GM19023 (cell line): ENCODE measurements at regions not wholly inside any gene's neighbourhood (a gene's known extent, or its start where the extent isn't known, plus 50 kb on each side); places are given as distances from the start of the nearest gene placed in this dataset.

Experiments used
- ATAC-seq: cut with Tn5 transposase; IDR thresholded peaks from one replicate; pipeline ENCODE4 v1.9.1; 2021; ENCODE audit warnings: mild to moderate bottlenecking, moderate library complexity; ENCODE audit not compliant: unreplicated experiment

- ATAC-seq: no peak
Observed at GRCh38 chr15:62785881-62786828, 256.4 kb upstream of the TPM1 start.

- no peak for ATAC-seq
Observed at GRCh38 chr15:62787401-62787800, 255.1 kb upstream of the TPM1 start.

GRCh38 chr15:62788224-62788623, 254.3 kb upstream of the TPM1 start:
- no peak for ATAC-seq

GRCh38 chr15:62790546-62790945, 252.0 kb upstream of the TPM1 start:
- no peak for ATAC-seq

- ATAC-seq: no peak
Observed at GRCh38 chr15:62791694-62792093, 250.9 kb upstream of the TPM1 start.

GRCh38 chr15:62792986-62793751, 249.4 kb upstream of the TPM1 start:
- no peak for ATAC-seq

GRCh38 chr15:62793752-62794144, 248.8 kb upstream of the TPM1 start:
- ATAC-seq: no peak

- no peak for ATAC-seq
Observed at GRCh38 chr15:62795171-62795570, 247.4 kb upstream of the TPM1 start.

GRCh38 chr15:62795700-62796695, 246.5 kb upstream of the TPM1 start:
- ATAC-seq: no peak

- no peak for ATAC-seq
Observed at GRCh38 chr15:62797171-62797570, 245.4 kb upstream of the TPM1 start.

- ATAC-seq: no peak
Observed at GRCh38 chr15:62798536-62798935, 244.0 kb upstream of the TPM1 start.

GRCh38 chr15:62799037-62799436, 243.5 kb upstream of the TPM1 start:
- no peak for ATAC-seq

GRCh38 chr15:62799919-62800318, 242.6 kb upstream of the TPM1 start:
- ATAC-seq: no peak

GRCh38 chr15:62802612-62803011, 239.9 kb upstream of the TPM1 start:
- ATAC-seq: no peak

- ATAC-seq: no peak
Observed at GRCh38 chr15:62803856-62804400, 238.6 kb upstream of the TPM1 start.

GRCh38 chr15:62805502-62805901, 237.0 kb upstream of the TPM1 start:
- ATAC-seq: no peak

- ATAC-seq: no peak
Observed at GRCh38 chr15:62807539-62808130, 234.9 kb upstream of the TPM1 start.

GRCh38 chr15:62809115-62809967, 233.2 kb upstream of the TPM1 start:
- no peak for ATAC-seq

GRCh38 chr15:62809968-62810260, 232.6 kb upstream of the TPM1 start:
- no peak for ATAC-seq

GRCh38 chr15:62812515-62812835, 230.1 kb upstream of the TPM1 start:
- no peak for ATAC-seq
